ENCODE measurements at regions not wholly inside any gene's neighbourhood (a gene's known extent, or its start where the extent isn't known, plus 50 kb on each side); places are given as distances from the start of the nearest gene placed in this dataset.

DNA sequence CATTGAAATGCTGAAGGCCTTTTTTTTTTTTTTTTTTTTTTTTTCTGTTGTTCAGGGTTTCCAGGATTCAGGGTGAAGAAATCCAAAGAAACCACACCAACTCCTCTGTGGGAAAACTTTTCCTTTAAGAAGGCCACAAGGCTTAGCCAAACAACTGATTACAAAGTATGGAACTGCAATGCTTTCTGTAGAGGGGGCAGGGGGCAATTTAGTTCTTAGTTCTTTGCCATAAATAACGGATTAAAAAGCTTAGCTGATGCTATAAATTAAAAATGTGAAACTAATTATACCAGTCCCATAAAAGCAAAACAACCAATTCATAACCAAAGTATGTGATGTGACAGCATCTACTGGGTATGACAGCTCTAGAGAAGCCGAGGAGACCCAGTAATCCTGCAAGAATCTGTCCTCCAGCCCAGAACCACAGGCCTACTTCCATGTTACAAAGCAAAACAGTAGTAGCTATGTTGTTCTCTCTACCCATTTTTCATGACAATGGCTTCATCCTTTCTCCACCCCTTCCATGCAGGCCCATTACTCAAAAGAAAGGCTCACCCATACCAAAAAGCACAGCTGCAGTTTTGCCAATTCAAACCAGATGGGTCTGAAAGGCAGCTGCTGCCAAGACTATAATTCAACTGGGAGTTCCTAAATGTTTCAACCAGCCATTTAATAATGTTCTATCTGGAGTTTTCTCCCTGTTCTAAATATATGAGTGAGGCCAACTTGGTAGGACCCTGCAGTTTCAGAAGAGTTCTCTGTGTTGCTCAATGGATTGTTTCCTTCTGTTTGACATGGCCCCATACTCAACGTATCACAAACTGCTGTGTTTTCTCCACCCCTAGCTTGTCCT, 167.1 kb upstream of the ZFHX3 start (continued):
- TF ChIP-seq, protein P1, sequence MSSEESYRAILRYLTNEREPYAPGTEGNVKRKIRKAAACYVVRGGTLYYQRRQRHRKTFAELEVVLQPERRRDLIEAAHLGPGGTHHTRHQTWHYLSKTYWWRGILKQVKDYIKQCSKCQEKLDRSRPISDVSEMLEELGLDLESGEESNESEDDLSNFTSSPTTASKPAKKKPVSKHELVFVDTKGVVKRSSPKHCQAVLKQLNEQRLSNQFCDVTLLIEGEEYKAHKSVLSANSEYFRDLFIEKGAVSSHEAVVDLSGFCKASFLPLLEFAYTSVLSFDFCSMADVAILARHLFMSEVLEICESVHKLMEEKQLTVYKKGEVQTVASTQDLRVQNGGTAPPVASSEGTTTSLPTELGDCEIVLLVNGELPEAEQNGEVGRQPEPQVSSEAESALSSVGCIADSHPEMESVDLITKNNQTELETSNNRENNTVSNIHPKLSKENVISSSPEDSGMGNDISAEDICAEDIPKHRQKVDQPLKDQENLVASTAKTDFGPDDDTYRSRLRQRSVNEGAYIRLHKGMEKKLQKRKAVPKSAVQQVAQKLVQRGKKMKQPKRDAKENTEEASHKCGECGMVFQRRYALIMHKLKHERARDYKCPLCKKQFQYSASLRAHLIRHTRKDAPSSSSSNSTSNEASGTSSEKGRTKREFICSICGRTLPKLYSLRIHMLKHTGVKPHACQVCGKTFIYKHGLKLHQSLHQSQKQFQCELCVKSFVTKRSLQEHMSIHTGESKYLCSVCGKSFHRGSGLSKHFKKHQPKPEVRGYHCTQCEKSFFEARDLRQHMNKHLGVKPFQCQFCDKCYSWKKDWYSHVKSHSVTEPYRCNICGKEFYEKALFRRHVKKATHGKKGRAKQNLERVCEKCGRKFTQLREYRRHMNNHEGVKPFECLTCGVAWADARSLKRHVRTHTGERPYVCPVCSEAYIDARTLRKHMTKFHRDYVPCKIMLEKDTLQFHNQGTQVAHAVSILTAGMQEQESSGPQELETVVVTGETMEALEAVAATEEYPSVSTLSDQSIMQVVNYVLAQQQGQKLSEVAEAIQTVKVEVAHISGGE (CRISPR knock-in tag; IDR thresholded peaks at IDR 0.05): no peak
- TF ChIP-seq, protein P2, sequence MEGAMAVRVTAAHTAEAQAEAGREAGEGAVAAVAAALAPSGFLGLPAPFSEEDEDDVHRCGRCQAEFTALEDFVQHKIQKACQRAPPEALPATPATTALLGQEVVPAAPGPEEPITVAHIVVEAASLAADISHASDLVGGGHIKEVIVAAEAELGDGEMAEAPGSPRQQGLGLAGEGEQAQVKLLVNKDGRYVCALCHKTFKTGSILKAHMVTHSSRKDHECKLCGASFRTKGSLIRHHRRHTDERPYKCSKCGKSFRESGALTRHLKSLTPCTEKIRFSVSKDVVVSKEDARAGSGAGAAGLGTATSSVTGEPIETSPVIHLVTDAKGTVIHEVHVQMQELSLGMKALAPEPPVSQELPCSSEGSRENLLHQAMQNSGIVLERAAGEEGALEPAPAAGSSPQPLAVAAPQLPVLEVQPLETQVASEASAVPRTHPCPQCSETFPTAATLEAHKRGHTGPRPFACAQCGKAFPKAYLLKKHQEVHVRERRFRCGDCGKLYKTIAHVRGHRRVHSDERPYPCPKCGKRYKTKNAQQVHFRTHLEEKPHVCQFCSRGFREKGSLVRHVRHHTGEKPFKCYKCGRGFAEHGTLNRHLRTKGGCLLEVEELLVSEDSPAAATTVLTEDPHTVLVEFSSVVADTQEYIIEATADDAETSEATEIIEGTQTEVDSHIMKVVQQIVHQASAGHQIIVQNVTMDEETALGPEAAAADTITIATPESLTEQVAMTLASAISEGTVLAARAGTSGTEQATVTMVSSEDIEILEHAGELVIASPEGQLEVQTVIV (IDR thresholded peaks at IDR 0.05; ENCODE audit: borderline replicate concordance, partially characterized antibody): no peak
- TF ChIP-seq, protein P3, sequence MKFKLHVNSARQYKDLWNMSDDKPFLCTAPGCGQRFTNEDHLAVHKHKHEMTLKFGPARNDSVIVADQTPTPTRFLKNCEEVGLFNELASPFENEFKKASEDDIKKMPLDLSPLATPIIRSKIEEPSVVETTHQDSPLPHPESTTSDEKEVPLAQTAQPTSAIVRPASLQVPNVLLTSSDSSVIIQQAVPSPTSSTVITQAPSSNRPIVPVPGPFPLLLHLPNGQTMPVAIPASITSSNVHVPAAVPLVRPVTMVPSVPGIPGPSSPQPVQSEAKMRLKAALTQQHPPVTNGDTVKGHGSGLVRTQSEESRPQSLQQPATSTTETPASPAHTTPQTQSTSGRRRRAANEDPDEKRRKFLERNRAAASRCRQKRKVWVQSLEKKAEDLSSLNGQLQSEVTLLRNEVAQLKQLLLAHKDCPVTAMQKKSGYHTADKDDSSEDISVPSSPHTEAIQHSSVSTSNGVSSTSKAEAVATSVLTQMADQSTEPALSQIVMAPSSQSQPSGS (IDR thresholded peaks at IDR 0.05; ENCODE audit: low read length): no peak
- no peak for TF ChIP-seq TCF3 (IDR thresholded peaks at IDR 0.05; ENCODE audit: borderline replicate concordance, insufficient read depth, low read depth, low read length)
- TF ChIP-seq PAX8 (IDR thresholded peaks at IDR 0.05): no peak
- no peak for TF ChIP-seq CEBPB (IDR thresholded peaks at IDR 0.05; ENCODE audit: borderline replicate concordance in 1 of 2, low read depth in 2 of 2, low read length in 2 of 2)
- TF ChIP-seq MEF2B (IDR thresholded peaks at IDR 0.05; ENCODE audit: partially characterized antibody, poor library complexity, severe bottlenecking): no peak
- TF ChIP-seq, protein P4, sequence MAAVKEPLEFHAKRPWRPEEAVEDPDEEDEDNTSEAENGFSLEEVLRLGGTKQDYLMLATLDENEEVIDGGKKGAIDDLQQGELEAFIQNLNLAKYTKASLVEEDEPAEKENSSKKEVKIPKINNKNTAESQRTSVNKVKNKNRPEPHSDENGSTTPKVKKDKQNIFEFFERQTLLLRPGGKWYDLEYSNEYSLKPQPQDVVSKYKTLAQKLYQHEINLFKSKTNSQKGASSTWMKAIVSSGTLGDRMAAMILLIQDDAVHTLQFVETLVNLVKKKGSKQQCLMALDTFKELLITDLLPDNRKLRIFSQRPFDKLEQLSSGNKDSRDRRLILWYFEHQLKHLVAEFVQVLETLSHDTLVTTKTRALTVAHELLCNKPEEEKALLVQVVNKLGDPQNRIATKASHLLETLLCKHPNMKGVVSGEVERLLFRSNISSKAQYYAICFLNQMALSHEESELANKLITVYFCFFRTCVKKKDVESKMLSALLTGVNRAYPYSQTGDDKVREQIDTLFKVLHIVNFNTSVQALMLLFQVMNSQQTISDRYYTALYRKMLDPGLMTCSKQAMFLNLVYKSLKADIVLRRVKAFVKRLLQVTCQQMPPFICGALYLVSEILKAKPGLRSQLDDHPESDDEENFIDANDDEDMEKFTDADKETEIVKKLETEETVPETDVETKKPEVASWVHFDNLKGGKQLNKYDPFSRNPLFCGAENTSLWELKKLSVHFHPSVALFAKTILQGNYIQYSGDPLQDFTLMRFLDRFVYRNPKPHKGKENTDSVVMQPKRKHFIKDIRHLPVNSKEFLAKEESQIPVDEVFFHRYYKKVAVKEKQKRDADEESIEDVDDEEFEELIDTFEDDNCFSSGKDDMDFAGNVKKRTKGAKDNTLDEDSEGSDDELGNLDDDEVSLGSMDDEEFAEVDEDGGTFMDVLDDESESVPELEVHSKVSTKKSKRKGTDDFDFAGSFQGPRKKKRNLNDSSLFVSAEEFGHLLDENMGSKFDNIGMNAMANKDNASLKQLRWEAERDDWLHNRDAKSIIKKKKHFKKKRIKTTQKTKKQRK (IDR thresholded peaks at IDR 0.05; ENCODE audit: low read depth, low read length): no peak
- TF ChIP-seq, protein P5, sequence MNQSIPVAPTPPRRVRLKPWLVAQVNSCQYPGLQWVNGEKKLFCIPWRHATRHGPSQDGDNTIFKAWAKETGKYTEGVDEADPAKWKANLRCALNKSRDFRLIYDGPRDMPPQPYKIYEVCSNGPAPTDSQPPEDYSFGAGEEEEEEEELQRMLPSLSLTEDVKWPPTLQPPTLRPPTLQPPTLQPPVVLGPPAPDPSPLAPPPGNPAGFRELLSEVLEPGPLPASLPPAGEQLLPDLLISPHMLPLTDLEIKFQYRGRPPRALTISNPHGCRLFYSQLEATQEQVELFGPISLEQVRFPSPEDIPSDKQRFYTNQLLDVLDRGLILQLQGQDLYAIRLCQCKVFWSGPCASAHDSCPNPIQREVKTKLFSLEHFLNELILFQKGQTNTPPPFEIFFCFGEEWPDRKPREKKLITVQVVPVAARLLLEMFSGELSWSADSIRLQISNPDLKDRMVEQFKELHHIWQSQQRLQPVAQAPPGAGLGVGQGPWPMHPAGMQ (IDR thresholded peaks at IDR 0.05; ENCODE audit: borderline replicate concordance): no peak
- no peak for TF ChIP-seq ZBED1 (IDR thresholded peaks at IDR 0.05; ENCODE audit: borderline replicate concordance)
- TF ChIP-seq SMAD1 (IDR thresholded peaks at IDR 0.05; ENCODE audit: low read depth, partially characterized antibody): no peak
